Cerebellar nuclear complex (tissue), 1 donor: ENCODE measurements at regions not wholly inside any gene's neighbourhood (a gene's known extent, or its start where the extent isn't known, plus 50 kb on each side); places are given as distances from the start of the nearest gene placed in this dataset.

ENCODE experiments used
- DNase-seq, 2 experiments: peaks; one replicate each; lab custom pipeline; 2025; lab: John Stamatoyannopoulos, UW

DNA sequence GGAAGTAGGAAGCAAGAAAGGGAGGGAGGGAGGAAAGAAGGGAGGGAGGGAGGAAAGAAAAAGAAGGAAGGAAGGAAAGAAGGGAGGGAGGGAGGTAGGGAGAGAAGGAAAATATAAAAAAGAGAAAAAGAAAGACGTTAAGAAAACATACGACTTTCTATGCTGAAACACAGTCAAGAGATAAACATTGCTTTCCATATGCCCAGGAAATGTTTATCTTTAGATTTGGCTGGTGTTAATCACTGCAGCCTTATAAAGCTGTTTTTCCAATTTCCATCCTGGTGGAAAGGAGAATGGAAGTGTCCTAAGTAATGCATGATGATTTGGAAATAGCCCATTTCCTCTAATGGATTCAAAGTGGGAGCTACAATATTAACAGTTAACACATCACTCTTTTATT is 524.3 kb downstream of the MTRR start:
- DNase-seq, result no peak

DNA sequence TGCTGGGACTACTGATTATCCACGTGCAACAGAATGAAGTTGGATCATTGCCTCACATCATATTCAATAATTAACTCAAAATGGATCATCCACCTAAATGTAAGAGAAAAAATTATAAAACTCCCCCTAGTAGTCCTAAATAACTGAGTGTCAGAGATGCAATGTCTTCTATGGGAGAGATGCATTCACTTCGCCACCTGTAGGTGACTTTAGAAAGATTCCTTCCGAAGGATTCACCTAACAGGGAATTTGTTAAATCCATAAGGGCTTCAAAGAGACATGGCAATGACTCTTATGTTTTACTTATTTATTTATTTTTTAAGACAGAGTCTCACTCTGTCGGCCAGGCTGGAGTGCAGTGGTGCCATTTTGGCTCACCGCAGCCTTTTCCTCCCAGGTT is 526.0 kb downstream of the MTRR start:
- no peak for DNase-seq

DNA sequence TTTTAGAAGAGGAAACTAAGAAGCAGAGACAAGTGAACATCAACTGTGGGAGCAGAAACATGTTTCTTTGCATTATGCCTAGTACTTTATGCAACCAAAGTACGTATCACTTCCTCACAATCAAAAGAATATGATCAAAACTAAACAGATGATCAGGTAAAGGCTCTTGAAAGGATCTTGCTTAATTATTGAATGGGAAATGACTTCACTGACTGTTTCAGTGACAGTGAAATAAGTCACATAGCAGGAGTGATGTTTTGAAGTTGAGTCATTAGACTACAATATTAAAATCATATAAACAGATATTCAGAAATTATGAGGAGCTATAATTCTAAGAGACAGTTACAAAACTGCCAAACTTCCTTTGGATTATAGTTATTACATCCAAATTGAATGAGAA is 527.3 kb downstream of the MTRR start:
- DNase-seq, result no peak

DNA sequence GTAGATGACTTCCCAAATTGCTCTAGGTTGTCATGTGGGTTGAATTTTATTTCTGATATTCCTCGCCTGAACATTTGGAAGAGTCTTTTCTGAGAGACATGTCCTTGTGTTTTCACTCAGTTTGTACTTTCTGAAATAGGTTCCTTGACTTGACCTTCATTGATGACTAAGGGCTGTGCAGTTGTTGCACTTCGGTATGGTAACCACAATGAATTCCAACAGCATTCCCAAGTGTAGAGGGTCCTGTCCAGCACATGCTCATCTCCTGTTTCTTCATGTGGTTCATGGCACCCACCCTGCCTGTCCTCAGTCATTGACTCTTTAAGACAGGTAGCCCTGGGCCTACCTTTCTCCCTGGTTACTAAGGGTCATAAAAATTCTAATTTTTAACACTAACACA is 527.8 kb downstream of the MTRR start:
- no peak for DNase-seq

DNA sequence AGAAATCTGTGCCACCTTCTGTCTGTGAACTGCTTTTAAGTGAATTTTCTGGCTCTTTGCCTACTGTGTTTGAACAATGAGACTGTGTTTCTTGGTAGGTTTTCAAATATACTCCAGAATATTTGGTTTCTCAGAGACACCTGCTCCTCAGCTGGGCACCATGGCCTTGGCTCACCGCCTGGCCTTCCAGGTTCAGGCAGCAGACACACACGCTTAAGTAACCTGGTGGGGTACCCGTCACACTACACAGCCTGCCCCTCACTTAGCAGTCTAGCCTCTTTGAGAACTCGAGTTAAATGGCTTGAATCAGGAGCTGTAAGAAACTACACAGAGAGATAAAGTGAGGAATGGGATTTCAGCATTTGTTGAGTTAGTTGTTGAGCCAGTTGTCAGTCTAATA is 530.5 kb downstream of the MTRR start:
- no peak for DNase-seq

DNA sequence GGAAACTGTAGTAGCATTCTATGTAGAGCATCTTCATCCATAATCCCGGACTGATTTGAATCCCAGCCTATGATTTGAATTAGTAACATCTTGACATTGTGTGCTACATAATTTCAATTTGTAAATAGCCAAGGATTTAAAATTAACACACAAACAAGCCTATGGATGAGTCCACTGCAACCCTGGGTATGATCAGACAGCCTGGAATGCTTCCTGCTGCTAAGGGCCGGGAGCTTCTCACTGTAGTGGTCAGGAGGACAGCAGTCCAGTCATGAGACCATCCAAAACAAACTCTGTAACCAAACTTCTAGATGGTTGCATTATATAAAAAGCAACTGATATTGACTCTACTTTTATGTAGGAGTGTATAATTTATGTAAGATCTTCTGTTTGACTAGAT is 539.3 kb downstream of the MTRR start:
- no peak for DNase-seq

DNA sequence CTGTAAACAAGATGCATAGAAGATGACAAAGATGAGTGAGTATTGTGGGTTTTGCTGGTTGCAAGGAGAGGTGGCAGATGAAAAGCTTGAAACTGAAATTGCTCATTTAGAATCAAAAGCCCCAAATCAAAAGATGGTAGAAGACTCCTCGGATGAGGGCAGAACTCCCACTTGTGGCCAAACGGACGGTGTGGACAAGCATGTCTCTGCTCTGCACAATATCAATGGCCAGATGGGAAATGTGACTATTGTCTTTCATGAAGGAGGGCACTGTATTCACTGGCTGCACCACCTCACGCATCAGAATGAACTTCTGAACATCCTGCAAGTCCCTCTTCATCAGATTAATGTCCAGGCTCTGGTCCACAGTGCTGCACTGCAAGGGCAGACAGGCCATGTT is 541.7 kb downstream of the MTRR start:
- no peak for DNase-seq

DNA sequence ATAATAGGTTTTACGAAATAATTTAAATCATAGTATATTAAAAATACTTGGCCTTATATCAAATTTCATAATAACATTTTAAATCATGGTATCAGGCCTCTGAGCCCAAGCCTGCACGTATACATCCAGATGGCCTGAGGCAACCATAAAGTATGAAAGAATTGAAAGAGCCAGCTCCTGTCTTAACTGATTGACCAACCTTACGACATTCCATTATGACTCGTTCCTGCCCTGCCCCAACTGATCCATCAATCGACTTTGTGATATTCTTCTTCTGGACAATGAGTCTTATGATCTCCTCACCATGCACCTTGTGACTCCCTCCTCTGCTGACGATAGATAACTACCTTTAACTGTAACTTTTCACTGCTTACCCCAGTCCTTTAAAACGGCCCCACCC is 545.0 kb downstream of the MTRR start:
- no peak for DNase-seq

DNA sequence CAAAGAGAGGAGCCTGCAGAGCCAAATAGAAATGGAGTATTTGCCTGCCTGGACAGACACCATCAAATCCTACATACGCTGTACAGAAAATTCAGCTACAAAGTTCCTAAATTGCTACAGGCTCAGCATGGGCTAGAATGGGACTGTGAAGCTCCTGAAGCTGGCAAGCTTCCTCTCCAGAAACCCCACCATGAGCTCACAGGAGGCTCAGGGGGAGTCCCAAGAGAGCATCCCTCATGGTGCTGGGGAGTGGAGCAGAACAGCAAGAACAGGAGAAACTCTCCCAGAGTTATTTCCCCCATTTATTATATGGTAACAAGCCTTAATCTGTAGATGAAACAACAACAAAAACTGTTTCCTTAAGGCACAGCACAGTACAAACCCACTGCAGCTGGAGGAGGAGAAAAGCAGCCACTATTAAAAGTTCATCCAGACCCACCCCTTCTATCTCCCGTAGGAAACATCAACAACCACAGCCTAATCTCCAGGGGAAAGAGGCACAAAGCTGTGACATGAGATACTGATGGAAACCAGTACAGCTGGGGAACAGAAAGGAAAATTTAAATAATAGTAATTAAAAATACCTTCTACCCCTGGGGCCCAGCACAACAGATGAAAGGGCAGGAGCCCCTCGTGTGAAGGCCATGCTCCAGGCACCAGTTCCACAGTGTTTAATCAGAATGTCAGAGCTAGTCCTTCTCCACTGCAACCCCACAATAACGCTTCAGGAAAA is 548.5 kb downstream of the MTRR start:
- DNase-seq, result no peak

DNA sequence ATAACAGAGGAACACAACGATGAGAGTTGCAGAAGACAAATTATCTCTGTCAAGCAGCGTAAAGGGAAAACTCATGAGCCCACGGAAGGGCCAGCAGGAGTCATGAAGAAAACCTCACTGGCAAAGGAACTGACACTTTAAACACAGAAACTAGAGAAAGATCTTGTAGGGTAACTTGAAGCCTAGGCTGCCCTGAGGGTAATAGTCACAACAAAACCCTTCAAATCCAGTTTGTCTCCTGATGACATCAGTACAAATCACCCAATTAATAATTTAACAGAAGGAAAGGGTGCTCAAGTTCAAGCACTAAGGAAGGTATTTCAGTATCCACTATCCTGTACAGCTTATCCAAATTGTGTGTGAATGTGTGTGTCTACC is 549.1 kb downstream of the MTRR start:
- DNase-seq, result no peak

DNA sequence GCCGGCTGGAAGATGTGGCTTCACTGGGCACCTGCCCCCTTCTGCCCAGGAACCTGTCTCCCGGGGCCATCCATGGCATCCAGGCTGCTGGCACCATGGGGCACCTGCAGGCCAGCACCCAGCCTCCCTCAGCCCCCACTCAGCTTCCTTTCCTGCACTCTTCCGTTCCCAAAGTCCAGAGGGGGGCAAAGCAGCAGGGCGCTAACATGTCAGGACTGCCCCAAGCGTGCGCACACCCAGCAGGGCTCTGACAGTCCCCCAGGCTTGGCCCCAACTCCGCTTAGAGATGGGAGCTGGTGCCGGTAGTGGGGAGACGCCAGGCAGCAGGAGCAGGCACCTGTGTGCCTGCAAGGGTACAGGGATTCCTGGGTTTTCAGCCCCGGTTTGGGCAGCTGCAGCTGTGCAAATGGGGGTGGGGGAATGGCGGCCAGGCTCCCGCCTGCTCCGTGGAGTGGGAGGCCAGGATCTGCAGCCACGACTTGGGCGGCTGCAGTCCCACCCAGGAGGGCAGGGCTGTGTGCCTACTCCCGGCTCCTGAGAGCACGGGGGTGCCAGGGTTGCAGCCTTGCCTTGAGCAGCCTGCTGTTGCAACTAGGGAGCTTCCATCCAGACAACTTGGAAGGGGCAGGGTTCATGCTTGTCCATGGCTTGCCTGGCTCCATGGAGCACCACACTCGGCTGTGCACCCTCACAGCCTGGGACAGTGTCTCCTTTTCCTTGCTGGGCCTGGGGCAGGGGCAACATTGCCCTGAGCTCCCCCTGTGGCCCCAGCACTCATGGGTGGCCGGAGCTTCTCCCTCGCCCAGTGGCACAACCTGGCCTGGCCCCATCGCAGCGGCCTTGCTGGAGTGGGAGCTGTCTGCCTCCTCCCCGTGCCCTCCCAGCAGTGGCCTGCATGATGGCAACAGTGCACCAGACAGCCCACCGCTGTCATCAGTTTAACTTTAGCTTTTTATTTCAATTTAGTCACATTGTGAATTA is 561.1 kb downstream of the MTRR start:
- DNase-seq, result no peak

DNA sequence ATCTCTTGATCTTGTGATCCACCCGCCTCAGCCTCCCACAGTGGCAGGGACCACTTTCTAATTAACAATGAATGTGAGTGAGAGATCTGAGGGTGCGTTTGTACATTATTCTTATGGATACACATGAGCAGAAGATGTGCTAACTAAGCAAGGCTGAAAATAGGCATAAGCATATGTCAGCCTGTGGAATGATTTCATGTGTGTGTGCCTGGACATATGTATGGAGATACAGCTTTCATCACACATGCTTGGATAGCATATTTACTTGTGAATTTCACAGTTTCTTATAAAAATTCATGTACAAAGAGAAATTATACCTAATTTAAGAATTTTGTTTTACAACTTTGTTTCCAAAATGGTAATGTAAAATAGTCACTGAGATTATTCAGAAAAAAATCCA is 565.6 kb downstream of the MTRR start:
- no peak for DNase-seq

DNA sequence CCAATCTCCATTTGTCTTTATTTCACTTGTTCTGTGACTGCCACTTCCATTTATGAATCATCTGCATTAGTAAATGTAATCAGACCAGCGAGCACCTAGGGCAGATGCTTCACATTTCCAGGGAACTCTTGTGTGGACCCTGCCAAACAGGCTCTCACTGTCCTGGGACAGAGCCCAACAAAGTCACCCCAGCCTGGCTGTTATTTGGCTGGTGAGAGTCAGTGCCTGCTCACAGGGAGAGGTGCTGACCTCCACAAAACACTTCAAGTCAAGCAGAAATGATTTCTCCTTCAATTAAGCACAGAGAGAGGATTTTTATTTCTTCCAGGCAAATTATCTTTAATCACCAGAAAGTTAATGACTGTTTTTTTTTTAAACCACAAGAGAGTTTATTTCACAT is 568.0 kb downstream of the MTRR start:
- no peak for DNase-seq

DNA sequence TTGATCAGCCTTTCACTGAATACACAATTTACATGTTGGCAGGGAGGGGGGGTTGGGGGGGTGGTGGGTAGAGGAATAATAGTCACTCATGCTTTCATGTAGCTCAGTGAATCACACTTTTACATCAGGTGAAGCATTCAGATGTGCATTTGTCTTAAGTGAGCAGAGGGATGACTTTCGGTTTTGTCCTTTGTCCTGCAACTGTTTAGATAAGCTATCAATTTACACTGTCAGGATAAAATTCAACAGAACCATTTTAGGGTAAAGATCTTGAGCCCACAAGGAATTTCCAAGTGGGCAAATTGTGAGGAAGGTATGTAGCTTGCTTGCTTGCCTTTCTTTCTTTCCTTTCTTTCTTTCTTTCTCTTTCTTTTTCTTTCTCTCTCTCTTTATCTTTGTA is 576.2 kb downstream of the MTRR start:
- DNase-seq, result no peak

DNA sequence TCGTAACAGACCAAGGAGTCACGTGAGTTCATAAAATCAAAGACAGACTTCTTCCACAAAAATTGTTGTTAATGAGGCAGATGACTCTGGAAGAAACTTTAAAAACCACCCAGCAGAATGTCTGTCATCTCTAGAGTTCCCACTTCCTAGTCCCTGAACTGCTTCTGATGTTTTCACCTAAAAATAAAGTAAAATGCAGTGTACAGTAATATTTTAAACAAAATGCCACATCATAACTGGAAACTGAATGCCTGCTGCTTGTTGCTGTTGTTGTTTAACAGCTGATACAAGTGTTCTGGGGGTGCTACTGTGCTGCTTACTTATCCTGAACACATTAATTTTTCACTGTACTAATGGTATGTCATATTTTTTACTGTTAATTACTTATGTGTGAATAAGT is 577.2 kb downstream of the MTRR start:
- DNase-seq, result no peak

DNA sequence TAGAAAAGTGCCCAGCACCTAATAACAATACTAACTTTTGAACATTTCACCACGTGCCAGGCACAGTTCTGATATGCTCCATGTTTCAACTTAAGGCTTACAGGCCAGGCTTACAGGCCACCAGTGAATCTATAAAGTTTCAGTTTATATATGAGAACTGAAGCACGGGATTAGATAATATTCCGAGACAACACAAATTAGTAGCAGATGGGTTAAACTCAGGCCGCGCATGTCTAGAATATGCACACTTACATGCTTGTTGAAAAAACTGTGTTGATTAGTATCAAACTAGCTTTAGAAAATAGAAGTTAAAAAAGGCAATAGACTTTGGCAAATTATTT is 587.9 kb downstream of the MTRR start:
- no peak for DNase-seq

DNA sequence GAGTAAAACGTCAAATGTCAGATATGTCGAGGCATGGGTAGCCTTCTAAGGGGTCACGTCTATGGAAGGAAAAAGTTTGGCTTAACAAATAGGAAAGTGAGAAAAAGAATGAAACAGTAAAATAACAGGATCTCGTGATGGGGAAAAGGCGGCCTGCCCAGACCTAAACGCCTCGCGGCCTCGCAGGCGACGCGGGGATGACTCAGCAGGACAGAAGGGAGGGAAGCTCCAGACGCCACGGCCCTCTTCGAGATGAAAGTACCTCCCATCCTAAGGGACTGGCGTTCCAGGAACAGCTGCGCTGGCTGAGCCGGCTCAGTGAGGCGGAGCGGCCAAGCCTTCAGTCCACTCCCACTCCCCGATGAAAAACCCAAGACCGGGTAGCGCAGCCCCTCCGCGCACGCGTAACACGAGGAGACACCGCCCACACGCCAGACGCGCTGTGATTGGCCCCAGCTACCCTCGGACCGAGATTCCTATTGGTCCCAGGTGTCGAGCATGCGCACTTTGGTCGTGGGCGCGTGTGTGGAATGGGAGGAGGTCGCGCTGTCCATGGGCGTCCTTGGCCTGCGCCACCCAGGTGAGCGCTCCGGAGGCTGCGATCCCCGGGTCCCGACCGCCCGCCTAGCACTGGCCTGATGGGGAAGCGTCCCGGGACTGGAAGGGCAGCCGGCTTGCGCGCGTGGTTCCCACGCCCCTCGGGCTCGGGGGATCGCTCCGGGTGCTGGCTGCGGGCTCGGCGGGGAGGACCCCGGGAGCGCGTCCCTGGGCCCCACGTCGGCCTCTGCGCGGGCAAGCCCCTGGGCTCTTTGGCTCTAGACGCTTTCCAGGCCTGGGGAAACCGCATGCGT is 588.5 kb downstream of the MTRR start:
- peak in 1 of 2 experiments; percentile 26 for DNase-seq

DNA sequence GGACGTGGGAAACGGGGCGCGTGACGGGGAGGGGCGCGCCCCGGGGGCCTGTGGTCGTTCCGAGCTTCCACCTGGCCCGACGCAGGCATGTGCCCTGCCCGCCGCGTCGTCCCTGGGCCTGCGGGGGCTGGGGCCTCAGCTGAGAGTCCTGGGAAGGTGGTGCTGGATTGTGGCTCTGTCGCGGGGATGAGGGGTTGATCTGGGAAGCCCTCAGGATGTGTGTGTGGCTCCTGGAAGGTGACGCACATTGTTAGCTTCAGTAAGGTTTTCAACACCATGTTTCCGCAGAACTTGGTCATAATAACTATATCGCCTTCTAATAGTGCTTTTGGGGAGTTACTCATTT is 589.1 kb downstream of the MTRR start:
- DNase-seq, result no peak

DNA sequence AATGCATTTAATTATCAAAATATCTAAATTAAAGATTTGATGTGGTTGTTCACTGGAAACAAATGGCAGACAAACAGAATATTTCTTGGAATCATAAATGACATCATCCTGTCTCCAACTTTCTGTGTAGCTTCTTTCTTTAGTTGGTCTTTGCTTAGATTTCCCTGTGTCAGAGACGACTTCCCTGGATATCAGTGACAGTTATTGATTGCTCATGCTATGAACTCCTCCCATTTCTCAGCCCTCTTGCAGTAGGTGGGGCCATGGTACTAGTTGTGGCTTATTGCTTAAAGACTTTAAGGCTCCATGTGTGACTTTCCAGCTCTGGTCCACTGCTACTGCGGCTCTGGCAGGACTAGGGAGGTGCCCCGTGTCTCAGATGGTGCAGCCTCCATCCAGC is 592.6 kb downstream of the MTRR start:
- DNase-seq, result no peak

DNA sequence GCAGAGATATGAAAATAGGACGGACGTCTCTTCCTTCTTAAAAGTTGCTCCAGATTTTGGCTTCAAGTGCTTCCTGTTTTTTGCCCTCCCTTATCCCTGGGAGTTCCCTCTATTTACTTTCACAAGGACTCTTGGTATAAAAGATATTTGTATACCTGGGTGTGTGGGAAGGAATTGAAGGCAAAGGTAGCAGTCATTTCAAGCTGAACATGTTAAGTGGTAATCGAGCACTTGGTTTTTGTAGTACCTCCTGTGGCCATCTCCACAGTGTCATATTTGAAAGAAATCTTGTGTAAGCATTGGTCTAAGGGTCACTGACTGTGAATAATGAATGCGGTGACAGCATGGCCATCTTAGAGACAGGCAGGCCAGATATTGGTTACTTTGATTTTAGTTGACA is 593.6 kb downstream of the MTRR start:
- DNase-seq, result no peak

DNA sequence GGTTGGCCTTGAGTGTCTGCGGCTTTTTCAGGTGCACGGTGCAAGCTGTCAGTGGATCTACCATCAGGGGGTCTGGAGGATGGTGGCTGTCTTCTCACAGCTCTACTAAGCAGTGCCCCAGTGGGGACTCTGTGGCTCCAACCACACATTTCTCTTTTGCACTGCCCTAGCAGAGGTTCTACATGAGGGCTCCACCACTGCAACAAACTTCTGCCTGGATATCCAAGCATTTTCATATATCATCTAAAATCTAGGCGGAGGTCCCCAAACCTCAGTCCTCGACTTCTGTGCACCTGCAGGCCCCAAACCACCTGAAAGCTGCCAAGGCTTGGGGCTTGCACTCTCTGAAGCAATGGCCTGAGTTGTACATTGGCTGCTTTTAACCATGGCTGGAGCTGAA is 601.5 kb downstream of the MTRR start:
- no peak for DNase-seq

DNA sequence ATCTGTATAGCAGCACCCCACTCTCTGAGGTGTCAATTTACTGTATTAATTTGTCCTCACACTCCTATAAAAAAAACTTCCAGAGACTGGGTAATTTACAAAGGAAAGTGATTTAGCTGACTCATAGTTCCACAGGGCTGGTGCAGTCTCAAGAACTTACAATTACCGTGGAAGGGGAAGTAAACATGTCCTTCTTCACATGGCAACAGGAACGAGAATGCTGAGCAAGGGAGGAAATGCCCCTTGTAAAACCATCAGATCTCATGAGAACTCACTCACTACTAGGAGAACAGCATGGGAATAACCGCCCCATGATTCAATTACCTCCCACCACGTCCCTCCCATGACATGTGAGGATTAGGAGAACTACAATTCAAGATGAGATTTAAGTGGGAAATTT is 602.6 kb downstream of the MTRR start:
- DNase-seq, result no peak

DNA sequence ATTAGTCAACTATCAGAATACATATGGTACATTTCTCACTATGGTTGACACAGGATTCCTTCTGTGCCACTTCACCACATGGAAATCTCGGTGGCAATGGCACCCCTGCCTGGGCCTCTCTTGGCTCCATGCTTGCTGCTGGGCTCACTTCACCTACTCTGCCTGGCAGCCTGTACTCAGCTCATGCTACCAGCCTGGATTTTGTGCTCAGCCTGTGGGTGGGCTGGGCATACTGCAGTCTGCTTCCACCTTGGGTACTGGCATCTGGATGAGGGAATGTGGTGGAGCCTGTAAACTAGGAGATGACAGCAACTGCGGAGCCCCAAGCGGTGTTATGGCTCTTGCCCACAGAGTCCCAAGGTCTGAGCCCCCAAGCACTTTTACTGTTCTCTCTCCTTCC is 604.1 kb downstream of the MTRR start:
- no peak for DNase-seq
